ENCODE measurements at regions not wholly inside any gene's neighbourhood (a gene's known extent, or its start where the extent isn't known, plus 50 kb on each side); places are given as distances from the start of the nearest gene placed in this dataset.

- TF ChIP-seq POLR2A (IDR thresholded peaks at IDR 0.05; ENCODE audit: low read length): no peak
- no peak for TF ChIP-seq GATA1 (IDR thresholded peaks at IDR 0.05; ENCODE audit: low read depth, low read length)
Observed at GRCh38 chr9:90032296-90033027, 427.6 kb downstream of the GADD45G start.
